Urothelium cell line (cell line): ENCODE measurements at regions not wholly inside any gene's neighbourhood (a gene's known extent, or its start where the extent isn't known, plus 50 kb on each side); places are given as distances from the start of the nearest gene placed in this dataset.
"Not testable (repeated sequence)": the region's sequence is repeated elsewhere in the genome, so short reads cannot be mapped to it uniquely, and the experiment has no call there.

Experiments used
- DNase-seq: peaks from one replicate; pipeline ENCODE4 v3.0.0; 2011; ENCODE audit warnings: low spot score, mixed read lengths
- FAIRE-seq: peaks from 2 replicates; lab custom pipeline; 2011; peaks lifted over from hg19 to GRCh38; lab: Jason Lieb, UNC

GRCh38 chr3:8110966-8111798 is 390.4 kb upstream of the LMCD1 start:
- peak; percentile 91 for FAIRE-seq

GRCh38 chr3:8112587-8112986 is 389.0 kb upstream of the LMCD1 start:
- no peak for FAIRE-seq
- DNase-seq = no peak

More at GRCh38 chr3:8110966-8111798, 390.4 kb upstream of the LMCD1 start:
- peak; percentile 68 for DNase-seq

GRCh38 chr3:8113626-8114025 is 388.0 kb upstream of the LMCD1 start:
- DNase-seq = no peak

GRCh38 chr3:8128686-8129085 is 372.9 kb upstream of the LMCD1 start:
- DNase-seq (no peak), FAIRE-seq (no peak)

More at GRCh38 chr3:8113626-8114025, 388.0 kb upstream of the LMCD1 start:
- no peak for FAIRE-seq

GRCh38 chr3:8136553-8136952 is 365.1 kb upstream of the LMCD1 start:
- FAIRE-seq = no peak

GRCh38 chr3:8143186-8143585 is 358.4 kb upstream of the LMCD1 start:
- DNase-seq (no peak), FAIRE-seq (no peak)

More at GRCh38 chr3:8136553-8136952, 365.1 kb upstream of the LMCD1 start:
- DNase-seq = no peak

- no peak for DNase-seq
- FAIRE-seq = no peak
Measured at GRCh38 chr3:8145661-8146060, 356.0 kb upstream of the LMCD1 start.

GRCh38 chr3:8147711-8148110 is 353.9 kb upstream of the LMCD1 start:
- DNase-seq = no peak
- FAIRE-seq = no peak

GRCh38 chr3:8152821-8153418 is 348.7 kb upstream of the LMCD1 start:
- no peak for FAIRE-seq

GRCh38 chr3:8153800-8154199 is 347.8 kb upstream of the LMCD1 start:
- DNase-seq (no peak), FAIRE-seq (no peak)

More at GRCh38 chr3:8152821-8153418, 348.7 kb upstream of the LMCD1 start:
- DNase-seq = no peak

GRCh38 chr3:8154617-8155016 is 347.0 kb upstream of the LMCD1 start:
- no peak for FAIRE-seq
- DNase-seq = no peak

- no peak for FAIRE-seq
Measured at GRCh38 chr3:8156138-8156537, 345.5 kb upstream of the LMCD1 start.

GRCh38 chr3:8156831-8157230 is 344.8 kb upstream of the LMCD1 start:
- no peak for DNase-seq
- FAIRE-seq = no peak

More at GRCh38 chr3:8156138-8156537, 345.5 kb upstream of the LMCD1 start:
- no peak for DNase-seq

GRCh38 chr3:8157640-8158039 is 344.0 kb upstream of the LMCD1 start:
- FAIRE-seq = no peak
- no peak for DNase-seq

GRCh38 chr3:8164145-8164544 is 337.5 kb upstream of the LMCD1 start:
- DNase-seq (no peak), FAIRE-seq (no peak)

GRCh38 chr3:8166014-8166413 is 335.6 kb upstream of the LMCD1 start:
- no peak for FAIRE-seq
- no peak for DNase-seq

GRCh38 chr3:8170971-8171508 is 330.6 kb upstream of the LMCD1 start:
- FAIRE-seq (no peak), DNase-seq (no peak)

- DNase-seq (no peak), FAIRE-seq (no peak)
Measured at GRCh38 chr3:8173892-8174291, 327.7 kb upstream of the LMCD1 start.

GRCh38 chr3:8176759-8177483 is 324.7 kb upstream of the LMCD1 start:
- DNase-seq, FAIRE-seq: not testable (repeated sequence)

- not testable (repeated sequence) for DNase-seq, FAIRE-seq
Measured at GRCh38 chr3:8178516-8178915, 323.1 kb upstream of the LMCD1 start.

GRCh38 chr3:8182904-8183303 is 318.7 kb upstream of the LMCD1 start:
- DNase-seq = no peak
- no peak for FAIRE-seq
